AG08396 (cell line): ENCODE measurements at regions not wholly inside any gene's neighbourhood (a gene's known extent, or its start where the extent isn't known, plus 50 kb on each side); places are given as distances from the start of the nearest gene placed in this dataset.
"Not testable (repeated sequence)": the region's sequence is repeated elsewhere in the genome, so short reads cannot be mapped to it uniquely, and the experiment has no call there.

Source experiments
- DNase-seq: peaks from one replicate; pipeline ENCODE4 v3.0.0; 2012; ENCODE audit warnings: low spot score, mixed read lengths

DNA sequence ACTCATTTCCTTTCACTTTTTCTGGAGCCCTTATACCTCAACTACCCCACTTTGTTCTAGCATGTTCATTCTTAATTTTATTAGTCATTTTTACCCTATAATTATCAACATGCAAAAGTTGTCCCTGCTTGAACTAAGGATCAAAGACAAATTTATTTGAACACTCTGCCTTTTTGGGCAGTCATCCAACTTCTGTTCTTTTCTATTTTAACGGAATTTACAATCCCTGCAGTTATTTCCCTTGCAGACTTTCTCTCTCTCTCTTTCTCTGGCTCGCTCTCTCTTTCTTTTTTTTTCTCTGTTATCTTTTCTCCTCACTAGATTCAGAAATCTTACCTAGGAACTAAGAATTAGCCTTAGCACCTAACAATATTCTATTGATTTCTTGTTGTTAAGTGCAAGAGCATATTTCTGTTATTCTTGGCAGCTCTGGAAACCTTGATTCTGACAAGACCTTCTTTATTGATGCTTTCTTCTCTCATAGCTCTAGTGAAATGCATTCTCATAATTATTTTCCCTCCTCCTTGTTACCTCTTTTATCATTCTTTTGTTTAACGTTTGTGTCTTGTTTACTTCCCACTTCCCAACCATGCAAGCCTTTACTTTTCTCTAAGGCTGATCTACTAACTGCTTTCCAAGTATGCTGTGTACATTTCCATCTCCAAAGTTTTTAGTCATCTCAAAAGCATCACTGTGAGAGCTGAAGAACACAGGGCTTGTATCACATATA is 951.6 kb downstream of the DIPK2A start:
- no peak for DNase-seq

DNA sequence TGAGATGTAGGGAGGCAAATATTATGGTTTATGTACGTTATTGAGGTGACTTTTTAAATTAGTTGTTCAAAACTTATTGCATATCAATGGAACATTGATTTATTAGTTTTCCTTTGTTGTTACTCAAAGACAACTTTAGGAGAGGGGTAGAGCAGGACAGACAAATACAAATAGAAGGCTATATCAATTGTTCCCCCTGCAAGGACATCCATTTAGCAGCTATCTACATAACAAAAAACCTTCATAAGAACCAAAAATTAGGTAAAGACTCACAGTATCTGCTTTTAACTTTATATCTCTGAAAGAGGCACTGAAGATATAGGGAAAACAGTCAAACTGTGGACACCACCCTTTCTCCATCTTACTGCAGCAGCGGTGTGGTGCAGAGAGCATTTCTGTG is 958.8 kb downstream of the DIPK2A start:
- no peak for DNase-seq

DNA sequence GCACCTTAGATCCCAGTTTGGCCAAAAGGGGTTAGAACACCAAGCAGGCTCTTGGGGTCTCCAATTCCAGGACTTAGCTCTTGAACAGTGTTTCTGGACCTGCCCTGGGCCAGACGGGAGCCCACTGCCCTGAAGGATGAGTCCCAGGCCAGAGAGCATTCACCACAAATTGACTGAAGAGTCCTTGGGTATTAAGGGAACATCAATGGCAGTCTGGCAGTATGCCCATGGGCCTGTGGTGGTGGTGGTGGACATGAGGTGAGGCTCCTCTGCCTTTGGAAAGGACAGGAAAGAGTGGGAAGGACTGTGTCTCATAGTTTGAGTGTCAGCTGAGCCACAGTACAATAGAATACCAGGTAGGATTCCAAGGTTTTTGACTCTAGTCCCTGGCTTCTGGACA is 960.0 kb downstream of the DIPK2A start:
- DNase-seq, result no peak

GRCh38 chr3:144942093-144942837 is 970.6 kb downstream of the DIPK2A start:
- no peak for DNase-seq

DNA sequence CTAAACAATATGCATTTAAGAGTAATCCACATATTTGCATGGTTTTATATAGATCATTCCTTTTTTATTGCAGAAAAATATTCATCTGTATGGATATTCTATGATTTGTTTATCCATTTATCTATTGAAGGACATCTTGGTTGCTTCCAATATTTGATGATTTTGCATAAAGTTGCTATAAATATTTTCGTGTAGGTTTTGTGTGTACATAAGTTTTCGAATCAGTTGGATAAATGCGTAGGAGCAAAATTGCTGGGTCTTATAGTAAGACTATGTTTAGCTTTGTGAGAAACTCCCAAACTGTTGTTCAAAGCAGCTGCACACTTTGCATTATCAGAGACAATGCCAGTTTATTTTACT is 971.2 kb downstream of the DIPK2A start:
- no peak for DNase-seq

GRCh38 chr3:144947895-144948294 is 976.3 kb downstream of the DIPK2A start:
- DNase-seq, result no peak

DNA sequence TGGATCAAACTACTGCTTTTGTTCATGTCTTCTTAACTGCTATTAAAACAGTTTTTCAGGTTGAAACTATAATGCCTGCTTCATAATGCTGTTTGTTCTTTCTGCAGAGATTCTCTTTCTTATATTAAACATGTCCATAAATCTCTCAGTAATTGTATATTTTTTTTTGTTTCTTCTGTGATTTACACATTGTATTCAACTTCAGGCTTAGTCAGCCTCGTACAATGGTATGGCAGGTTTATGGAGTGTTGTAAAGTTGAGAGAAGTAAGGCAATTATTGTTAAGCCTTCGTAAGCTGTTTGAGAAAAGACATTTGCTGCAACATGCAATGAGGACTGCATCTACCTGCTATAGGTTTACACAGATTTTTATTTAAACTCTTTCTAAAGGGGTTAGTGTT is 977.1 kb downstream of the DIPK2A start:
- no peak for DNase-seq

- DNase-seq, result no peak
Observed at GRCh38 chr3:144953959-144954358, 982.3 kb downstream of the DIPK2A start.

DNA sequence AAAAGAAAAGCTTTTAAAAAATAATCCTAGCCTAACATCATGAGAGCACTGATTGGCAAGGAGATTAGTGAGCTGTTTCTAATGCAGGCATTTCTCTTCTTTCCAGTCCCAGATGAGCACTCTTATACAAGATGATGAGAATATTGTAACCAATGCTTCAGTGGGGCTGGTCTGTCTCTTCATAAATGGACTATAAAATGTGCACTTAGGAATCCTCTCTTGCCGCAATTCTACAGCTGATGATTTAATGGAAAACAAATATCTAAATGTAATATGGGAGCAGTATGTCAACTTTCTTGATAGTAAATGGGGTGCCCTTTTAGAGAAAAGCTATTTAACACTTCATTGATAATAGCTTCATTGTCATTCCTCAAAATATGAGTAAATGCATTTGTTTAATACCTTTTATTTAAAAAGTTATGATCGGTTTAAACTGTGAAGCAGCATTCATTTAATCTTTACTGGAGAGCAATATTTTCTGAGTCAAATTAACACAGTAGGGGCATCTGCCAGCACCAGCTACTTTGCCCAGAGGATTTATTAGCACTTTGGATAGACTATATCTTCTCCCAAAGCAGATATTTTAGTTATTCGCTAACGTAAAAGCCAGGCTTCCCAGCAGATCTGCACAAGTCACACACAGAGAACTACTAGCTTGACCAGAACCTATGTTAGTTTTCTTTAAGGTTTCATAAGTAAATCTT is 985.9 kb downstream of the DIPK2A start:
- DNase-seq, result no peak

GRCh38 chr3:144963810-144964209 is 992.2 kb downstream of the DIPK2A start:
- no peak for DNase-seq

DNA sequence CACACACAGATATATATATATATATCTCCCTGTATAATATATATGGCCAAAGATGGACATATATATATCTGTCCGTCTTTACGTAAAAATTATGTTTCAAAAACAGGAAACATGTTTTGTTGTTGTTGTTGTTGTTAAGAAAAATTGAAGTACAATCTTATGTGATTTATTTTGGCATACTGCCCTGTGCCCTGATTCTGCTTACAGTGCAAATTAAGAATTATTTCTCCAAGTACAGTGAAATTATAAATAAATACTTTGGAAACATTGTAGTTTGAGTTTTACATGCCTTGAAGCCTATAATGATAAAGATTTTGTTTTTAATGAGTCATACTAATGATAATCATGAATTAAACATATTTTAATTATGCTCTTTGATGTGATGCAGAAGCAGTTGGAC is 994.9 kb downstream of the DIPK2A start:
- no peak for DNase-seq

DNA sequence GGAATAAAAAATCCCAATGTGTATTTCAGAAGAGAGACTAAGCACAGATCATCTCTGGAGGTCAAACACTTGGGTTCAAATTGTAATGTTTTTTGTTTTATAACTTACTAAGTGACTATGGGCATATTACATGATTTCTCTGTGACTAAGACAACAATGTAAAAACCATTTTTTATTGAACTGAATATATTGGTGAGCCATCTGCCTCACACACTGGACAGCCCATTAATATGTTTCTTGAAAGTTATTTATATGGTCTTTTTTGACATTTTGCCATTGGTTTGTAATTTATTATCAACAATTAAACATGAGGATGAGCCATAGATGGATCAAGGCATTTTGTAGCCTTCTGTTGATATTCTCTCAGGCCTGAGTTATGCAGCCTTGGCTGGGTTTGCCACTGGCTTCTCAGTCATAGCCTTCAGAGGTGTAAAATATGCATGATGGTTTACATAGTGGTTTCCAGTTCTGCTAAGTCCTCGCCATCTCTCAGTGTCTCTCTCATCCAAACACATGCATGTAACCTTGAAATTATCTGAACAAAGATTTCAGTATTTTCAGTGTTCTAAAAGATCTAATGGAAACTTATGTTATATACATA is 997.2 kb downstream of the DIPK2A start:
- peak; percentile 4 for DNase-seq

DNA sequence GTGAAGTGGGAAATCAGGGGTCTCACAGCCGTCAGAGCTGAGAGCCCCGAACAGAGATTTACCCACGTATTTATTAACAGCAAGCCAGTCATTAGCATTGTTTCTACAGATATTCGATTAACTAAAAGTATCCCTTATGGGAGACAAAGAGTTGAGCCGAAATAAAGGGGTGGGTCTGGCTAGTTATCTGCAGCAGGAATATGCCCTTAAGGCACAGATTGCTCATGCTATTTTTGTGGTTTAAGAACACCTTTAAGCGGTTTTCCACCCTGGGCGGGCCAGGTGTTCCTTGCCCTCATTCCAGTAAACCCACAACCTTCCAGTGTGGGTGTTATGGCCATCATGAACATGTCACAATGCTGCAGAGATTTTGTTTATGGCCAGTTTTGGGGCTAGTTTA is 1012.9 kb downstream of the DIPK2A start:
- DNase-seq, result not testable (repeated sequence)

DNA sequence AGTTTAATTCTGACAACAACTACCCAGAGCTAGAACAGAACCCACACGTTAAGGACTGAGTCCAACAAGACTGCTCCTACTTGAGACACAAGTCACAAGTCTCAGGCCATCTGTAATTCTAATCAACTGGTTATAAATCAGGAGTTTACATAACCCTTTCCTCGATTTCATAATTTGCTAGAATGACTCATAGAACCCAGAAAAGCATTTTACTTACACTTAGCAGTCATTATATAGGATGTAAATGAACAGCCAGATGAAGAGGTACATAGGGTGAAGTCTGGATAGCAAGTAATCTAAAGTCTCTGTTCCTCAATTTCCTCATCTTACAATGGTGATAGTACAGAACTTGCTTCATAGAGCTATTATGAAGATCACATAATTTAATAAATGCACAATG is 1018.2 kb downstream of the DIPK2A start:
- no peak for DNase-seq

- no peak for DNase-seq
Observed at GRCh38 chr3:144995856-144996255, 1024.2 kb downstream of the DIPK2A start.

- DNase-seq, result no peak
Observed at GRCh38 chr3:145005427-145005826, 1033.8 kb downstream of the DIPK2A start.

- DNase-seq, result no peak
Observed at GRCh38 chr3:145006271-145006670, 1034.6 kb downstream of the DIPK2A start.

- DNase-seq, result no peak
Observed at GRCh38 chr3:145013931-145014330, 1042.3 kb downstream of the DIPK2A start.

DNA sequence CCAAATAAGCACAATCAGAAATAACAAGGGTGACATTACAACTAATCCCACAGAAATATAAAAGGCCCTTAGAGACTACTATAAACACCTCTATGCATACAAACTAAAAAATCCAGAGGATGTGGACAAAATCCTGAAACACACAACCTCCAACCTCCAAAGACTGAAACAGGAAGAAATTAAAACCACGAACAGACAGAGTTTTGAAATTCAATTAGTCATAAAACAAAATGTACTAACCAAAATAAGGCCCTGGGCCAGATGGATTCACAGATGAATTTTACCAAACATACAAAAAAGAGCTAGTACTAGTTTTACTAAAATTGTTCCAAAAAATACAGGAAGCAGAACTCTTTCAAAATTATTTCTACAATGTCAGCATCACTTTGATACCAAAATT is 1043.6 kb downstream of the DIPK2A start:
- DNase-seq, result no peak

DNA sequence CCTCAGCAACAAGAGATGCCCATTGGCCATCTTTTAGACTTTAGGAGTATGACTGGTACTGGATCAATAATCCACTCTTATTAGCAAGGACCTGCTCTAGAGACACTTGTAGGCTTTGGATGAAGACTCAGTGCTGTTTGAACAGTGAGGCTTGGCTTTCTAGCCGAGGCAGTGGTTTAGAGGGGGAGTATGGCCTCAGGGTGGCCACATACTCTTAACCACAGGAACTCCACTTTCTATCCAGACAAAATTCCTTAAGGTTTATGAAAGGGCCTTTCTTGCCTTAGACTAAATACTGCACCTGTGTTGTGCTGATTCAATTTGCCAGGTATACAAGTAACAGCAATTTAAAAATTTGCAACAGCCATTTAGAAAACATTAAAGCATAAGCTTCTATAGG is 1046.3 kb downstream of the DIPK2A start:
- DNase-seq, result no peak

DNA sequence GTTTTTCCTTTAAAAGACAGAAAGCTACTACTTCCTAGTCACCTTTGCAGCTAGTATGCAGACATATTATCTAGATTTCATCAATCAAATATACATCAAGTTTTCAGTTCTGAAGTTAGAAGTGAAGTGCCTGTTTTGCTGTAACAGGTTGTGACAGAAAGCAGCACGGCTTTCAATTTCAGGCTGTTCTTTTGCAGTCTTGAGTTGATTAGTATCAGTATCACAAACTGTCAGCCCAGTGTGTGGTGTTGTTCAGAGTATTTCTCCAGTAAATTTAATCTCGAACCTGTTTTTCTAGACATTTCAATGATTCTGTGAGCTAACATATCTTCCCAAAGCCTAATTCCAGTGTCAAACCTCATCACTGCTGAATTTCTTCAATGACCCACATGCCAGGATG is 1050.8 kb downstream of the DIPK2A start:
- no peak for DNase-seq

- DNase-seq, result no peak
Observed at GRCh38 chr3:145024700-145025099, 1053.1 kb downstream of the DIPK2A start.

- not testable (repeated sequence) for DNase-seq
Observed at GRCh38 chr3:145027186-145027585, 1055.6 kb downstream of the DIPK2A start.
